ENCODE measurements at regions not wholly inside any gene's neighbourhood (a gene's known extent, or its start where the extent isn't known, plus 50 kb on each side); places are given as distances from the start of the nearest gene placed in this dataset.

DNA sequence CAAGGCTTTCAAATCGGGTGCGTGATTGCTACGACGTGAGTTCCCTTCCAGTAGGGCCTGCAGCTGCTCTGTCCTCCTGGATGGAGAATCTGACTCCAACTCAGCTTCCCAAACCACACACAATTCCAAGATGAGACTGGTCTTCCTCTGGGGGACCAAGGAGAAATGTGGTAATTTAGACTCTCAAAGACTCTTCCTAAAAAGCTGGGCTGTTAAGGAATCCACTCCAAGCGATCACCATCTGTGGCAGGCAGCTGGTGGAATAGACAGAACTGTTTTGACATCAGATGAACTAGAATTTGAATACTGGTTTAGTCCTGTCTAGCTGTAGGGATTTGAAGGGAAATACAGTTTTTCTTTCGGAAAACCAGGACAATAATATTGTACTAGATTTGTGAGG lies 130.7 kb upstream of the KLF4 start:
- H3K27ac ChIP-seq (ENCODE audit: low read depth, low read length, poor library complexity, severe bottlenecking) = no peak overlapping the region
- TF ChIP-seq, protein P1, sequence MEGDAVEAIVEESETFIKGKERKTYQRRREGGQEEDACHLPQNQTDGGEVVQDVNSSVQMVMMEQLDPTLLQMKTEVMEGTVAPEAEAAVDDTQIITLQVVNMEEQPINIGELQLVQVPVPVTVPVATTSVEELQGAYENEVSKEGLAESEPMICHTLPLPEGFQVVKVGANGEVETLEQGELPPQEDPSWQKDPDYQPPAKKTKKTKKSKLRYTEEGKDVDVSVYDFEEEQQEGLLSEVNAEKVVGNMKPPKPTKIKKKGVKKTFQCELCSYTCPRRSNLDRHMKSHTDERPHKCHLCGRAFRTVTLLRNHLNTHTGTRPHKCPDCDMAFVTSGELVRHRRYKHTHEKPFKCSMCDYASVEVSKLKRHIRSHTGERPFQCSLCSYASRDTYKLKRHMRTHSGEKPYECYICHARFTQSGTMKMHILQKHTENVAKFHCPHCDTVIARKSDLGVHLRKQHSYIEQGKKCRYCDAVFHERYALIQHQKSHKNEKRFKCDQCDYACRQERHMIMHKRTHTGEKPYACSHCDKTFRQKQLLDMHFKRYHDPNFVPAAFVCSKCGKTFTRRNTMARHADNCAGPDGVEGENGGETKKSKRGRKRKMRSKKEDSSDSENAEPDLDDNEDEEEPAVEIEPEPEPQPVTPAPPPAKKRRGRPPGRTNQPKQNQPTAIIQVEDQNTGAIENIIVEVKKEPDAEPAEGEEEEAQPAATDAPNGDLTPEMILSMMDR (IDR thresholded peaks at IDR 0.05; ENCODE audit: low read length) = no peak
- TF ChIP-seq EZH2 (IDR thresholded peaks at IDR 0.05; ENCODE audit: borderline replicate concordance, low read length) = no peak
- peaks cover 3% of the 10 kb centered on the region; the same call in 1 of the 2 replicates for H3K27me3 ChIP-seq (ENCODE audit: insufficient read depth, low read length)
- no peaks in the 10 kb centered on the region for H3K79me2 ChIP-seq (ENCODE audit: insufficient read depth, low read length)
- H3K4me1 ChIP-seq (ENCODE audit: insufficient read depth, low read length, severe bottlenecking) = no peaks in the 10 kb centered on the region
- no peak overlapping the region for H3K9ac ChIP-seq (ENCODE audit: low read length)
- H2AFZ ChIP-seq (ENCODE audit: low read length) = no peak overlapping the region
- H3K9me3 ChIP-seq (ENCODE audit: low read length) = no peaks in the 10 kb centered on the region
- H3K36me3 ChIP-seq (ENCODE audit: insufficient read depth, low read length) = no peaks in the 10 kb centered on the region
- H3K9me2 ChIP-seq (ENCODE audit: low read depth, low read length) = no peaks in the 10 kb centered on the region
- no peak overlapping the region for H3K4me2 ChIP-seq (ENCODE audit: low read length)
- no peak overlapping the region for H3K4me3 ChIP-seq (ENCODE audit: low read depth, low read length, poor library complexity, severe bottlenecking)
- H4K20me1 ChIP-seq (ENCODE audit: insufficient read depth, low read length) = no peaks in the 10 kb centered on the region
- H3F3A ChIP-seq (ENCODE audit: insufficient read depth, low read length) = no peaks in the 10 kb centered on the region

DNA sequence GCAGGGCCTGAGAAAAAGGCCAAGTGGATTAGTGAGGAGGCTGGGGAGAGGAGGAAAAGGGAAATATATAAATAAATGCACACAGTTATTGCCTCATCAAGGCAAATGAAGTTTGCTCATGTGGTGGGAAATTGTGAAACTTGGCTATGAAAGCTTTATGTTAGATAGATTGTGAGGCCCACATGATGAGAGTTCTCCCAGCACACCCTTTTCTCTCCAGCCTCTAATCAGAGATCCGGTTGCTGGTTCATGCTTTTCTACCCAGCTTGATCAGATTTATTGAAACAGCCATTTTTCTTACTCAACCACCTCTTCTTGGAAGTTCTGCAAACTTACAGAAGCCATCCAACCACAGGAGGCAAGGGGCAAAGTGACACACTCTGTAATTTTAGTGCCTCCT lies 125.8 kb upstream of the KLF4 start:
- H3K27ac ChIP-seq (ENCODE audit: low read depth, low read length, poor library complexity, severe bottlenecking) = no peak overlapping the region
- no peaks in the 10 kb centered on the region for H3F3A ChIP-seq (ENCODE audit: insufficient read depth, low read length)
- H3K27me3 ChIP-seq (ENCODE audit: insufficient read depth, low read length) = no peaks in the 10 kb centered on the region
- no peaks in the 10 kb centered on the region for H3K9me3 ChIP-seq (ENCODE audit: low read length)
- H3K4me1 ChIP-seq (ENCODE audit: insufficient read depth, low read length, severe bottlenecking) = no peaks in the 10 kb centered on the region
- H3K4me3 ChIP-seq (ENCODE audit: low read depth, low read length, poor library complexity, severe bottlenecking) = no peak overlapping the region
- no peaks in the 10 kb centered on the region for H3K9me2 ChIP-seq (ENCODE audit: low read depth, low read length)
- no peak overlapping the region for H2AFZ ChIP-seq (ENCODE audit: low read length)
- TF ChIP-seq, protein P1 (IDR thresholded peaks at IDR 0.05; ENCODE audit: low read length) = no peak
- TF ChIP-seq EZH2 (IDR thresholded peaks at IDR 0.05; ENCODE audit: borderline replicate concordance, low read length) = no peak
- H4K20me1 ChIP-seq (ENCODE audit: insufficient read depth, low read length) = no peaks in the 10 kb centered on the region
- H3K79me2 ChIP-seq (ENCODE audit: insufficient read depth, low read length) = no peaks in the 10 kb centered on the region
- H3K9ac ChIP-seq (ENCODE audit: low read length) = no peak overlapping the region
- no peak overlapping the region for H3K4me2 ChIP-seq (ENCODE audit: low read length)
- H3K36me3 ChIP-seq (ENCODE audit: insufficient read depth, low read length) = no peaks in the 10 kb centered on the region

DNA sequence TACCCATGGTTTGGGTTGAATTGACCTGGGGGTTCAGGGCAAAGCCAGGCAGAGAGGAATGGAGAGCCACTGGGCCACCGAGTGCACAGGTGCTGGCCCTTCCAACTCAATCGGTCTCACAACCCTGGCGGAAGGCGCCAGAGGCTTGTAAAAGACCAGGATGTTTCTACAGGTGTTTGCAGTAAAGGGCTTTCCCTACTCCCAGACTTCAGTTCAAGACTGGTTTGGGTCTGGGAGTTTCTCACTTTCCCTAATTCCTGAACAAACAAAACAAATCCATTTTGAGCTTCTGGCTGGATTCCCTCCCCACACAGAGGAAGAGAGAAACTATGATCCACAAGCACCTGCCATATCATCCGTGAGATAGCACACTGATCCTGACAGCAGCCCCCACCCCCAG lies 125.2 kb upstream of the KLF4 start:
- Histone ChIP-seq H3K9me3 (ENCODE audit: low read length) (no peaks in the 10 kb centered on the region), H3K79me2 (ENCODE audit: insufficient read depth, low read length) (no peaks in the 10 kb centered on the region), H3K4me2 (ENCODE audit: low read length) (no peak overlapping the region), H3K4me1 (ENCODE audit: insufficient read depth, low read length, severe bottlenecking) (no peaks in the 10 kb centered on the region), H3K9me2 (ENCODE audit: low read depth, low read length) (no peaks in the 10 kb centered on the region), H3K9ac (ENCODE audit: low read length) (no peak overlapping the region), H3K27me3 (ENCODE audit: insufficient read depth, low read length) (no peaks in the 10 kb centered on the region), H3K36me3 (ENCODE audit: insufficient read depth, low read length) (no peaks in the 10 kb centered on the region), H3K27ac (ENCODE audit: low read depth, low read length, poor library complexity, severe bottlenecking) (no peak overlapping the region), H4K20me1 (ENCODE audit: insufficient read depth, low read length) (no peaks in the 10 kb centered on the region), H3F3A (ENCODE audit: insufficient read depth, low read length) (no peaks in the 10 kb centered on the region), H3K4me3 (ENCODE audit: low read depth, low read length, poor library complexity, severe bottlenecking) (no peak overlapping the region), H2AFZ (ENCODE audit: low read length) (no peak overlapping the region)
- TF ChIP-seq, protein P1 (IDR thresholded peaks at IDR 0.05; ENCODE audit: low read length) = no peak
- TF ChIP-seq EZH2 (IDR thresholded peaks at IDR 0.05; ENCODE audit: borderline replicate concordance, low read length) = no peak

All from OCI-LY1 (cell line).